SK-N-SH treated with all-trans-retinoic acid at 6 μM for 48 hours (cell line): ENCODE measurements at regions not wholly inside any gene's neighbourhood (a gene's known extent, or its start where the extent isn't known, plus 50 kb on each side); places are given as distances from the start of the nearest gene placed in this dataset.

Experiments
- ESRRG ChIP-seq: fragments of 250-450 bp; sonication (Bioruptor Pico); IDR thresholded peaks from 2 replicates; pipeline ENCODE4 v1.6.1; 2021; ENCODE audit warnings: mild to moderate bottlenecking
- TOX ChIP-seq: fragments of 250-450 bp; sonication (Bioruptor Pico); IDR thresholded peaks from 2 replicates; pipeline ENCODE4 v1.8.0; 2021; ENCODE audit warnings: mild to moderate bottlenecking, moderate library complexity, borderline replicate concordance

GRCh38 chr13:77475345-77476084 is 60.0 kb upstream of the SCEL start:
- no peak for TF ChIP-seq TOX (CRISPR knock-in tag)
- no peak for TF ChIP-seq ESRRG (CRISPR knock-in tag)
